GM10266 (cell line): ENCODE measurements at regions not wholly inside any gene's neighbourhood (a gene's known extent, or its start where the extent isn't known, plus 50 kb on each side); places are given as distances from the start of the nearest gene placed in this dataset.
"Not testable (repeated sequence)": the region's sequence is repeated elsewhere in the genome, so short reads cannot be mapped to it uniquely, and the experiment has no call there.

Experiments
- DNase-seq: peaks from one replicate; pipeline ENCODE4 v3.0.0; 2012; ENCODE audit errors: extremely low spot score
- TF ChIP-seq, protein P1 (sequence below): IDR thresholded peaks from 2 replicates; pipeline ENCODE4 v1.5.1; 2012; ENCODE audit warnings: mild to moderate bottlenecking, low read depth; ENCODE audit not compliant: control insufficient read depth, insufficient read depth; ENCODE audit errors: missing control alignments

DNA sequence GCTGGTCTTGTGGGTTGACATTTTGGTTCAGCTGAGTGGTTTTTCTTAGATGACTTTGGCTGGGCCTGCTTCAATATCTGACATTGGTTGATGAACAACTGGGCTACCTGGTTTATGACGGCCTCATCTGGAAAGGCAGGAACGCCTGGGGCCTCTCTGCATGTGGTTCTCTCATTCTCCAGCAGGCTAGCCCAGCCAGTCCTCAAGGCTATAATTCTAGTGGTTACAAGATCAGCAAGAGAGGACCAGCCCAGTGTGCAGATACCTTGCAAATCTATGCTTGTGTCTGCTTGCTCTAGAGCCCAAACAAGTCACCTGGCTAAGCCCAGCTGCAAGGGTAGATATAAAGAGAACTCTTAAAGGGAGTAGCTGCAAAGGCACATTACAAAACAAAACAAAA lies 214.2 kb upstream of the PUDP start:
- no peak for DNase-seq
- TF ChIP-seq, protein P1, sequence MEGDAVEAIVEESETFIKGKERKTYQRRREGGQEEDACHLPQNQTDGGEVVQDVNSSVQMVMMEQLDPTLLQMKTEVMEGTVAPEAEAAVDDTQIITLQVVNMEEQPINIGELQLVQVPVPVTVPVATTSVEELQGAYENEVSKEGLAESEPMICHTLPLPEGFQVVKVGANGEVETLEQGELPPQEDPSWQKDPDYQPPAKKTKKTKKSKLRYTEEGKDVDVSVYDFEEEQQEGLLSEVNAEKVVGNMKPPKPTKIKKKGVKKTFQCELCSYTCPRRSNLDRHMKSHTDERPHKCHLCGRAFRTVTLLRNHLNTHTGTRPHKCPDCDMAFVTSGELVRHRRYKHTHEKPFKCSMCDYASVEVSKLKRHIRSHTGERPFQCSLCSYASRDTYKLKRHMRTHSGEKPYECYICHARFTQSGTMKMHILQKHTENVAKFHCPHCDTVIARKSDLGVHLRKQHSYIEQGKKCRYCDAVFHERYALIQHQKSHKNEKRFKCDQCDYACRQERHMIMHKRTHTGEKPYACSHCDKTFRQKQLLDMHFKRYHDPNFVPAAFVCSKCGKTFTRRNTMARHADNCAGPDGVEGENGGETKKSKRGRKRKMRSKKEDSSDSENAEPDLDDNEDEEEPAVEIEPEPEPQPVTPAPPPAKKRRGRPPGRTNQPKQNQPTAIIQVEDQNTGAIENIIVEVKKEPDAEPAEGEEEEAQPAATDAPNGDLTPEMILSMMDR: no peak

DNA sequence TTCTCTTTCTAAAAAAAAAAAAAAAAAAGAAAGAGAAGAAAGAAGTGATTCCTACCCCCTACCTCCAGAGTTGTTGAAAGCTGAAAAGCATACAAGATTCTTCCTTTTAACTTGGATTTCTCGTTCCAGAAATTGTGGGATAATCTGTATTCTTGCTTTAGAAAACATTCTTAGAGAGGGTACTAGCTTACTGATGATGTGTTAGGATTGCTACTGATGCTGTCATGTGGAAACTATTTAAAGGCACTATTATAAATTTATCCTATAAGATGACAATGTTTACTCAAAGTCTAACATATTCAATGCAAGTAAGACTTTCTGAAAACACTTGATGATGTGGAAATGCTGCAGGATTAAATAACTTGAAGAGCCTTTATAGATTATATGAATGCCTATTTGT lies 204.0 kb upstream of the PUDP start:
- no peak for DNase-seq
- TF ChIP-seq, protein P1: no peak

DNA sequence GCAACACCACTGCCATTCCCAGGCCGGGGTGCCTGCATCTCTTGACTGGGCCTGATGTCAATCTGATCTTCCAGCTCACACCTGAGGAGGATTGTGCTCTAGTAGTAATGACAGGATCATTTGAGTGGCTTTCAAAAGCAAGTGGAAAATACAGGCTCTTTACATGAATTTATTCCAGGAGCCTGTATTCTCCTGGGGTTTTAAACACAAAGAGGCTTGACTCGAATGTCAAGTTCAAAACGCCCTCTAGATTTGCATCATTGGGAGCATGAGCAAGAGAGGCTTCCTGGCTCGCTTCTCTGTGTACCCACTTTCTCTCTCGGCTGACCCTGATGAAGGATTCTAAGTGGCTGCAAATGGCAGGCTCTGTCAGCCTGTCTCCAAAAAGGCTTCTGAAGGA lies 199.5 kb upstream of the PUDP start:
- TF ChIP-seq, protein P1: no peak
- no peak for DNase-seq

DNA sequence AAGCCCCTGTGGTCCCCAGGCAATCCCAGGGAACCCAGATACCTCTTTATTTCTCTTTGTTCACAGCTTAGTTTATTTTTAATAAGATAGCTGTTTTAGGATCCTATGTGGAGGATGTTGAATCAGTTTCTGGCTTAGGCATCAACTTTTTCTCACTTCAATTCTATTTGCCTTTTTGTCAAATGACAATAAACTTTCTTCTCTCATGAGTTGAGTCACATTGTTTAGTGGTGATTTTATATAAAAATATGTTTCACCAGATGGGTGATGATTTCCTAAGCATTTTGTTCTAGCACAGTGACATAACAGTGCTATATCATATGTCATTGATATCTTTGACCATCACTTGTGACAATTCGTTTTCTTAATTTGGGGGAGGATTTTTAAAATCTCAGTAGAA lies 198.1 kb upstream of the PUDP start:
- no peak for DNase-seq
- TF ChIP-seq, protein P1: no peak

DNA sequence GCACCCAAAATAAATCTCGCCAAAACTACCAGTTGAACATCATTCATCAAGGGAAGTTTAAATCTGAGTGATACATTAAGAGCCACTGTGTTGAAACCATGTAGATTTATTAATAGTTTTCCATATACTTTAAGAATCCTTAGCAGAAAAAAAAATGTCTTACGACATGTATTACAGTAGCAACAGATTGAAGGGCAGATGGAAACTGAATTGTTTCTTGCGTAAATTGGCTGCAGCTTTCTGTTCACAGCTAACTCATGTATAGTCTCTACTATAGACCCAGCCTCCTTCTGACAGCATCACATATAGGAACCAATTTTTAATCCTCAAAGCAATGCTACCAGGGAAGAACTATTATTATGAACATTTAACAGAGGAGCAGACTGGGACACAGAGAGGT lies 195.2 kb upstream of the PUDP start:
- TF ChIP-seq, protein P1: no peak
- DNase-seq: no peak

DNA sequence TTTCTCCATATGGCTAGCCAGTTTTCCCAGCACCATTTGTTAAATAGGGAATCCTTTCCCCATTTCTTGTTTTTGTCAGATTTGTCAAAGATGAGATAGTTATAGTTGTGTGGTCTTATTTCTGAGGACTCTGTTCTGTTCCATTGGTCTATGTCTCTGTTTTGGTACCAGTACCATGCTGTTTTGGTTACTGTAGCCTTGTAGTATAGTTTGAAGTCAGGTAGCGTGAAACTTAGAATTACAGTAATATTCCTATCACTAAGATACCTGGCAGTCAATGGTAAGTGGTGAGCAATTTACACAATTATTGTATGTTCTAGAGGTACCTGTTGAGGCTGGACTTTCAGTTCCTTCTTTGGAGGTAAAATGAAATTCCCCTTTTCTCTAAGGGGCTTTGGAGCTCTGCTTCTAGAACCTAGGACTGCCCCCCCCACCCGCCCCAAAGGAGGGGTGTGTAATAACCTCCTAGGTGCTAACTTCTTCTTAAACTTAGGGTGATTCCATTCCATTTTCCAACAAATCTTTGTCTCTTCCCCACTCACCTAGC lies 187.9 kb upstream of the PUDP start:
- not testable (repeated sequence) for DNase-seq

DNA sequence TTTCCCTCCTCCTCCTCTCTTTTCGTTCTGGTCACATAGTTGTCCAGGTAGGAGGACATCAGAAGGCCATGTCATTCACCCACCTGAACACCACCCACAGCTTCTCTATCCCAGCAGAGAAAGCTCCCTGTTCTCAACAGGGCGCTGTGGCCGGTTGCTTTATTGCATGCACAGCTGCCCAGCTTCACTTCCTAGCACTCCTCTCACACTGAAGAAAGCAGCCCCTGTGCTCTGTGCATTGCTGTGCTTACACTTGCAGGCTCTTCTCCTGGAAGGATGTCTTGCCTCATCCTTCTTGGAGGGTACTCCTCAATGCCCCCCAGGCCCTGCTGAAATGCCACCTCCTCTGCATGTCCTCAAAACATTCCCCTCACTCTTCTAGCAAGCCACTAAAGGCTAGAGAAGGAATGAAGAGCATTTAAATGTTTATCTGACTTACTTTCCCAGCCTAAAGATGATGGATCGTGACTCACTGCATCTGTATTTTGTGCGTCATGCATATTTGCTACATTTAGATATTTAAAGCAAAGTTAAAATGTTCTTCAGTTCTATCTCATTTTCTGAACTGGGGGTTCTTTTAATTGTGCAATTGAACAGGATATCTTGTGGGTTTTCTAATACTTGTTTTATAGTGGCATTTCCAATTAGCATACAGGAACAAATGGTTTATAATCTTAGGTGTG lies 186.4 kb upstream of the PUDP start:
- DNase-seq: no peak

More for the DNA sequence above, 186.4 kb upstream of the PUDP start:
- TF ChIP-seq, protein P1: no peak
